ACC112 (cell line): ENCODE measurements at regions not wholly inside any gene's neighbourhood (a gene's known extent, or its start where the extent isn't known, plus 50 kb on each side); places are given as distances from the start of the nearest gene placed in this dataset.

Experiments
- H2AFZ ChIP-seq: fragments of 200-600 bp; sonication (generic); one replicate; pipeline ENCODE4 v1.6.0; 2017; ENCODE audit warnings: antibody characterized with exemption, low read length; ENCODE audit not compliant: unreplicated experiment
- H3K27ac ChIP-seq: fragments of 200-600 bp; sonication (generic); 2 replicates; pipeline ENCODE4 v1.5.1; 2014; ENCODE audit warnings: low read depth, mild to moderate bottlenecking, antibody characterized with exemption, low read length, moderate library complexity
- H3K27me3 ChIP-seq: fragments of 200-600 bp; sonication (generic); 2 replicates; pipeline ENCODE4 v1.6.1; 2014; ENCODE audit warnings: mild to moderate bottlenecking, antibody characterized with exemption, low read length, moderate library complexity, mixed read lengths; ENCODE audit not compliant: insufficient read depth
- H3K36me3 ChIP-seq: fragments of 200-600 bp; sonication (generic); 2 replicates; pipeline ENCODE4 v1.6.1; 2016; ENCODE audit warnings: mild to moderate bottlenecking, antibody characterized with exemption, low read length, moderate library complexity, mixed read lengths; ENCODE audit not compliant: insufficient read depth
- H3K4me1 ChIP-seq: fragments of 200-600 bp; sonication (generic); one replicate; pipeline ENCODE4 v1.6.1; 2016; ENCODE audit warnings: low read length, mixed read lengths; ENCODE audit not compliant: insufficient read depth, unreplicated experiment, control insufficient read depth
- H3K4me3 ChIP-seq: fragments of 200-600 bp; sonication (generic); 2 replicates; pipeline ENCODE4 v1.5.1; 2014; ENCODE audit warnings: mild to moderate bottlenecking, low read depth, low read length
- H3K79me2 ChIP-seq: fragments of 200-600 bp; sonication (generic); one replicate; pipeline ENCODE4 v1.6.0; 2016; ENCODE audit warnings: low read length; ENCODE audit not compliant: control insufficient read depth, unreplicated experiment, insufficient read depth

DNA sequence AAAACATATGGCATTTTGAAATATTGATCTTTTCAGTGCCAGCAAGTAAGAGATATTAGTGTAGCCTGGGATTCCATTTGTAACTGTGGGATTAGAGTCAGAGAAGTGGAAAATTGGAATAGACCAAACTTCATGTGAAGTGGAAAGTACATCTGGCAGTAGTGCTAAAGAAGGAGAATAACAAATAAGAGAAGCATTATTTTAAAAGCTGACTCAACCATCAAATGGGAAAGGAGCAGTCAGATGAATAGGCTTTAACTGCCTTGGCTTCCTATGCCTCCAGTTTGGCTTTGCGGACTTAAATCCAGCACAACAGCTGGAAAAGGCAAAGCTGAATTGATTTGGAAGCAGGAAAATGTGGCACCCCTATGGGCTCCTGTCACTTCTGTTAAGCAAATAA is 623.1 kb downstream of the TSN start:
- Histone ChIP-seq H3K27me3 (no peaks in the 10 kb centered on the region), H3K79me2 (no peaks in the 10 kb centered on the region), H3K4me1 (no peaks in the 10 kb centered on the region), H2AFZ (no peak overlapping the region), H3K36me3 (no peaks in the 10 kb centered on the region), H3K27ac (no peak overlapping the region), H3K4me3 (no peak overlapping the region)

DNA sequence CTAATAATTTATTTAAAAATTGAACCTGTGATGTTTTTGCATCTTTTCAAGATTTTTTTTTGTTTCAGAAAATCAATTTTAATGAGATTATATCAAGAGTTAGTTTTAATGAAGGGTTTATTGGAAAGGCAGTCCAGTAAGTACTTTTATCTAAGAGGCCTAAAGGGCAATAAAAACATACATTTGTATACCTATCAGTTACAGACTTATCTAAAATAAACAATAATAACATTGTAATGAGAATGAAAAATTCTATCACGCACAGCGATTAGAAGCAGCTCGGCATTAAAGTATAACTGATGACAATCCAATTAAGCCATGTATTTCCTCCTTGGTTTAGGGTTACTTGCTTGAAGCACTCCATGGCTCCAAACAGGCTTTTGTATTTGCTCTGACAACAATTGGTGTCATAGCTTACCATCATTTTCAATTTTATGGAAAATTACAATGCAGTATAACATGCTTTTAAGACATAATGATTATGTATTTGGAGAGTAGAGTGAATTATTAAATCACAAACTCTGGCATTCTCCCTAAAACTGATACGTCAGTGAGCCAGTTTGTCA is 629.4 kb downstream of the TSN start:
- Histone ChIP-seq H2AFZ (no peak overlapping the region), H3K4me3 (no peak overlapping the region), H3K79me2 (no peaks in the 10 kb centered on the region), H3K36me3 (no peaks in the 10 kb centered on the region), H3K27ac (no peak overlapping the region), H3K27me3 (no peaks in the 10 kb centered on the region), H3K4me1 (no peaks in the 10 kb centered on the region)

DNA sequence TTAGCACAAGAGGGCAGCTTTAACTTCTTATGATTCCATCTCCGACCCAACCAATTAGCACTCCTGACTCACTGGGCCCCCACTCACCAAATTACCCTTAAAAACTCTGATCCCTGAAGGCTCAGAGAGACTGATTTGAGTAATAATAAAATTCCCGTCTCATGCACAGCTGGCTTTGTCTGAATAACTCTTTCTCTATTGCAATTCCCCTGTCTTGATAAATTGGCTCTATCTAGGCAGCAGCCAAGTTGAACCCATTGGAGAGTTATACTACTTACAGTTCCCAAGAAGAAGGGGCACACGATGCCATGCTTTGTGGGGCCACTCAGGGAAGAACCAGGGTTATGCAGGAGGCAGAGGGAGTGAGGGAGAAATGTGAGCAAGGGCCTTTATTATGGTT is 632.8 kb downstream of the TSN start:
- no peaks in the 10 kb centered on the region for H3K4me1 ChIP-seq
- H2AFZ ChIP-seq = no peak overlapping the region
- no peaks in the 10 kb centered on the region for H3K36me3 ChIP-seq
- H3K27ac ChIP-seq = no peak overlapping the region
- H3K27me3 ChIP-seq = no peaks in the 10 kb centered on the region
- no peaks in the 10 kb centered on the region for H3K79me2 ChIP-seq
- H3K4me3 ChIP-seq = no peak overlapping the region

DNA sequence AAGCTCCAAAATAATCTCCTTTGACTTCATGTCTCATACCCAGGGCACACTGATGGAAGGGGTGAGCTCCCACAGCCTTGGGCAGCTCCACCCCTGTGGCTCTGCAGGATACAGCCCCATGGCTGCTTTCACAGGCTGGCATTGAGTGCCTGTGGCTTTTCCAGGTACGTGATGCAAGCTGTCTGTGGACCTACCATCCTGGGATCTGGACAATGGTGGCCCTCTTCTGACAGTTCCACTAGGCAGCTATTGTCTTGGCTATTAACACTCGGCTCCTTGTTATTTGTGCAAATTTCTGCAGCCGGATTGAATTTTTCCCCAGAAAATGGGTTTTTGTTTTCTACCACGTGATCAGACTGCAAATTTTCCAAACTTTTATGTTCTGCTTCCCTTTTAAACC is 634.2 kb downstream of the TSN start:
- no peaks in the 10 kb centered on the region for H3K4me1 ChIP-seq
- H3K4me3 ChIP-seq = no peak overlapping the region
- H3K27ac ChIP-seq = no peak overlapping the region
- no peaks in the 10 kb centered on the region for H3K27me3 ChIP-seq
- no peaks in the 10 kb centered on the region for H3K79me2 ChIP-seq
- no peak overlapping the region for H2AFZ ChIP-seq
- no peaks in the 10 kb centered on the region for H3K36me3 ChIP-seq

DNA sequence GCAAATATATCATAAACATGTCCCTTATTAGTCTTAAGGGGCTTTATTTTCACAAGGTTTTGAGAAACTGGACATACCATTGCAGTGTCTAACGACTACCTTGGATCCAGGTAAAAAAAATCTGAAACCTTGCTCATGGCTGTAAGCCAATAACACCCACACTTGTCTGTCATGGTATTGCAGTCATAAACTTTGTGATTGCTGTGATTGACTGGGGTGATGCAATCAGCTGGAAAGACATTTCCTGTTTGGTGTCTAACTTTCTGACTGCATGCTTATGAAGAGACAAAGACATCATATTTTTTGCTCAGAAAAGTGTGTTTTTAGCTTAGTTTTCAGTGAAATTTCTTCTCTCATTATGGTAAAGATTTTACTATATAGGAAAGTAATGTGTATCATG is 635.0 kb downstream of the TSN start:
- no peak overlapping the region for H3K27ac ChIP-seq
- H3K36me3 ChIP-seq = no peaks in the 10 kb centered on the region
- H2AFZ ChIP-seq = no peak overlapping the region
- H3K79me2 ChIP-seq = no peaks in the 10 kb centered on the region
- no peaks in the 10 kb centered on the region for H3K4me1 ChIP-seq
- no peak overlapping the region for H3K4me3 ChIP-seq
- H3K27me3 ChIP-seq = no peaks in the 10 kb centered on the region

DNA sequence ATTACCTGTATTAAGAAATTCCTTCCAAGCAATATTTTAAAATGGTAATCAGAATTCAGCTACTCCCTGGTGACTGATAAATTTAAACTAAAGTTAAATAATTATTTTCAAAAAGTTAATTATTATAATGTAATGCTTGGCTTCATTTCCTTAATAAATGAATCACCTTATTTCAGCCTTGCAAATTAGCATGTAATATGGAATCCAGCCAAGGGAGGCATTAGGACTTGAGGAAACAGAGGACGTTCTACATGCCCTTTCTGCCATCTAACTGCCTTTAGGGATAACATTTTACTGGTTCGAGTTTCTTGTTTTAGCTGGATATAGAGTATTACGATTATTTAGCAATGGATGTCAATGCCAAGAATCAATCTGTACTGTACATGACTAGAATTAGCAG is 636.3 kb downstream of the TSN start:
- H3K27me3 ChIP-seq = no peaks in the 10 kb centered on the region
- no peak overlapping the region for H3K4me3 ChIP-seq
- no peaks in the 10 kb centered on the region for H3K4me1 ChIP-seq
- no peaks in the 10 kb centered on the region for H3K36me3 ChIP-seq
- H3K79me2 ChIP-seq = no peaks in the 10 kb centered on the region
- no peak overlapping the region for H2AFZ ChIP-seq
- H3K27ac ChIP-seq = no peak overlapping the region

DNA sequence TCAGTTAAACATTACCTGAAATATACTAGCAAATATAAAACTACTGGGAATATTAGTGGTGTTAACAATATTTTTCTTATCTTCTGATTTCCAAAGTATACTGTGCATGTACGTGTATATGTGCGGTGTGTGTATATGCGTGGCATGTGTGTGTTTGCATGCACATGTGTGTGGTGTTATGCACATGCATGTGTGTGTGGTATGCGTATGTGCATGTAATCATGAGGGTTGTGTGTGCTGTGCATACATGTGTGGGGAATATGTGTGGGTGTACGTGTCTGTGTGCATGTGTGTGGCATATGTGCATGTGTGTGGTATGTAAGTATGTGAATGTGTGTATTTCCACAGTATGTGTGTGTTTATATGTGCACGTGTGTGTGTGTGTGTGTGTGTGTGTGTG is 640.2 kb downstream of the TSN start:
- Histone ChIP-seq H3K27ac (no peak overlapping the region), H3K36me3 (no peaks in the 10 kb centered on the region), H3K27me3 (no peaks in the 10 kb centered on the region), H2AFZ (no peak overlapping the region), H3K4me3 (no peak overlapping the region), H3K79me2 (no peaks in the 10 kb centered on the region), H3K4me1 (no peaks in the 10 kb centered on the region)

DNA sequence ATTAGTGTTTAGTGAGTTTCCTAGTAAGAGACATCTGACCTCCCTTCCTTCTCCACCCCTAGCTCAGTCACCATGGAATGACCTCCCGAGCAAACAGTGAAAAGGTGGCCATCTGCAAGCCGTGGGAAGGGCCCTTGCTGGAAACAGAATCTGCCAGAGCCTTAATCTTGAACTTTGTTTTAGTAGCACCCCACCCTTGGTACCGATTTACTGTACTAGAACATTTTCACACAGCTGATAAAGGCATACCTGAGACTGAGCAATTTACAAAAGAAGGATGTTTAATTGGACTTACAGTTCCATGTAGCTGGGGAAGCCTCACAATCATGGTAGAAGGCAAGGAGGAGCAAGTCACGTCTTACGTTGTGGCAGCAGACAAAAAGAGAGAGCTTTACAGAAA is 655.8 kb downstream of the TSN start:
- no peaks in the 10 kb centered on the region for H3K27me3 ChIP-seq
- H3K4me1 ChIP-seq = no peaks in the 10 kb centered on the region
- H2AFZ ChIP-seq = no peak overlapping the region
- H3K27ac ChIP-seq = no peak overlapping the region
- no peaks in the 10 kb centered on the region for H3K79me2 ChIP-seq
- no peak overlapping the region for H3K4me3 ChIP-seq
- H3K36me3 ChIP-seq = no peaks in the 10 kb centered on the region

DNA sequence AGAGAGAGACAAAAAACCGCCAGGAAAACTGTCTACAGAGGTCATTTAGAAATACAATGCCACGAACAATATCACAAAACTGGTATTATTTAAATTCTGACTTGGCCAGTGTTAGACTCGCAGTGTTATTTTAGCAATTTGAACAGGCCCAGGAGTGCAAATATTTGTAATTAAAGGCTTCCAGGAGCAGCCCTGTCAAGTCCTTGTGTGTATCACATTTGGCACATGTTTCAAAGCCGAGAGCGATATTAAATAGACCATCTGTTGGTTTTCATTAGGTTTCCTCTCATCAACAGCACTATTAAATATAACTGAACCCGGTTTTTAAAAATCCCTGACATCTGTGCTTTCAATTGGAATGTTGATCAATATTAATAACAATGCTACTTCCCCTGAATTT is 656.9 kb downstream of the TSN start:
- H2AFZ ChIP-seq = no peak overlapping the region
- H3K27me3 ChIP-seq = no peaks in the 10 kb centered on the region

DNA sequence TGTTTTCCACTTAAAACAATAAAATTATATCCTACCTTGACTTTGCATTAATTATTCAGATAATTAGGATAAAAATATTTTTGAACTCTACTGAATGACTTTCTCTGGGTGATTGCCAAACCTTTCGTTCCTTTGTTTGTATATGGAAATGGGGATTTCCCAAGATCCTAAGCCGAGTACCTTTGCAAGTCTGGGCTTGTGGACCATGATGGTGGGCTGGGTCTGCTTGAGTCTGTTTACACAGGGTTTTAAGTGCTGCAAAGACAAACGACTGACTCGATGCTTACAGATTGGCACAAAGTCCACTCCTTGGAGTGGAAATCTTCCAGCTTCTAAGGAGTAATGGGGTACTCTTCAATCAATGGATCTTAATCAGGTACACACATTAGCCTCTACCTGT is 659.5 kb downstream of the TSN start:
- Histone ChIP-seq H3K36me3 (no peaks in the 10 kb centered on the region), H3K79me2 (no peaks in the 10 kb centered on the region), H3K4me1 (no peaks in the 10 kb centered on the region), H3K27me3 (no peaks in the 10 kb centered on the region), H3K27ac (no peak overlapping the region), H2AFZ (no peak overlapping the region), H3K4me3 (no peak overlapping the region)

More for the DNA sequence above, 656.9 kb downstream of the TSN start:
- Histone ChIP-seq H3K4me3 (no peak overlapping the region), H3K4me1 (no peaks in the 10 kb centered on the region), H3K27ac (no peak overlapping the region), H3K79me2 (no peaks in the 10 kb centered on the region), H3K36me3 (no peaks in the 10 kb centered on the region)

DNA sequence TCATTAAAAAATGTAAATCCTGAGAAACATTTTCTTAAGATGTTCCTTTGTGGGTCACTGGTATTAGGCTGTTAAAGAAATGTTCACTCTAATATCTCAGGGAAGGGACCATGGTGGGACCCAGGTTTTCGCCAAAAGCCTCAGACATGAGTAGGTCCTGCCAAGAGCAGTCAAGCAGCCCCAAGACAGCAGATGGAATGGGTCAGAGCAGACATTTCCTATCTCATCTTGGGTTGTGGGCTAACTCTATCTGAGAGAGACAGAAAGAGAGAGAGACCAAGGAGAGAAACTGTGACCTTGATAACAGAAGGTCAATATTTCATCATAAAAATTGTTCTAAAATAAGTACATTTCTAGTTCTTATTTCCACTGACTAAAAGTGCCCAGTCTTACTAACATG is 661.7 kb downstream of the TSN start:
- H3K79me2 ChIP-seq = no peaks in the 10 kb centered on the region
- H3K4me1 ChIP-seq = no peaks in the 10 kb centered on the region
- no peaks in the 10 kb centered on the region for H3K36me3 ChIP-seq
- no peak overlapping the region for H2AFZ ChIP-seq
- H3K27me3 ChIP-seq = no peaks in the 10 kb centered on the region
- no peak overlapping the region for H3K27ac ChIP-seq
- no peak overlapping the region for H3K4me3 ChIP-seq
